HEK293T (cell line): ENCODE measurements at regions not wholly inside any gene's neighbourhood (a gene's known extent, or its start where the extent isn't known, plus 50 kb on each side); places are given as distances from the start of the nearest gene placed in this dataset.

Experiments used
- ARNT ChIP-seq: fragments of 450-650 bp; IDR thresholded peaks from 2 replicates; pipeline ENCODE4 v1.6.1; 2017; ENCODE audit warnings: mild to moderate bottlenecking
- BHLHE40 ChIP-seq: fragments of 450-650 bp; IDR thresholded peaks from 2 replicates; pipeline ENCODE4 v1.6.1; 2016; ENCODE audit warnings: mild to moderate bottlenecking, moderate library complexity, borderline replicate concordance
- CTBP1 ChIP-seq: fragments of 450-650 bp; IDR thresholded peaks from 2 replicates; pipeline ENCODE4 v1.6.1; 2016; ENCODE audit warnings: borderline replicate concordance
- ELF4 ChIP-seq: fragments of 450-650 bp; IDR thresholded peaks from 2 replicates; pipeline ENCODE4 v1.6.1; 2017; ENCODE audit warnings: antibody characterized with exemption
- FOXA1 ChIP-seq: fragments of 450-650 bp; IDR thresholded peaks from 2 replicates; pipeline ENCODE4 v1.6.1; 2016; ENCODE audit warnings: mild to moderate bottlenecking
- FOXK2 ChIP-seq: fragments of 450-650 bp; IDR thresholded peaks from 2 replicates; pipeline ENCODE4 v1.6.1; 2016; ENCODE audit warnings: mild to moderate bottlenecking
- FOXM1 ChIP-seq: fragments of 450-650 bp; IDR thresholded peaks from 2 replicates; pipeline ENCODE4 v1.6.1; 2017; ENCODE audit warnings: mild to moderate bottlenecking, borderline replicate concordance
- L3MBTL2 ChIP-seq: fragments of 450-650 bp; conservative IDR thresholded peaks from 2 replicates; pipeline ENCODE4 v1.6.1; 2016; ENCODE audit warnings: mild to moderate bottlenecking
- LEF1 ChIP-seq: fragments of 450-650 bp; IDR thresholded peaks from 2 replicates; pipeline ENCODE4 v1.6.1; 2017; ENCODE audit warnings: mild to moderate bottlenecking, borderline replicate concordance
- SP1 ChIP-seq: fragments of 450-650 bp; IDR thresholded peaks from 2 replicates; pipeline ENCODE4 v1.6.1; 2017
- SUZ12 ChIP-seq: fragments of 450-650 bp; IDR thresholded peaks from 2 replicates; pipeline ENCODE4 v1.6.1; 2016; ENCODE audit warnings: mild to moderate bottlenecking
- TARDBP ChIP-seq: fragments of 450-650 bp; IDR thresholded peaks from 2 replicates; pipeline ENCODE4 v1.6.1; 2016
- ZNF384 ChIP-seq: fragments of 450-650 bp; IDR thresholded peaks from 2 replicates; pipeline ENCODE4 v1.6.1; 2016

DNA sequence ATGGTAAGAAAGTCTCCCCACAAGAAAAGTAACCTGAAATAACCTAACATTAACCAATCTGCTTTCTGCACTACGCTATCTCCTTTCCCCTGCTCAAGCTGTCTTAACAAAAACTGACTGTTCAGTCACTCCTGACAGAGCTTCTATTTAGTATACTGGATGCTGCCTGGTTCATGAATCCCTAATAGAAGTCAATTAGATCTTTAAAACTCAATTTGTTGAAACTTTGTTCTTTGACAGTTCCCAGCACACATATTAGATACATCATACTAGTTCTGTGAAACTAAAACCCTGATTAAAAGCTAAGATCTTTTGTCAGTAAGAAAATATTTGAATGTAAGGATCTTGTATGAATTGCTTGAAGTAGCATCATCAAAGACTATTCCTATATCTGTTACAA is 287.4 kb downstream of the RBM43 start:
- TF ChIP-seq SP1 (no peak), FOXK2 (no peak), CTBP1 (no peak), FOXM1 (no peak), TARDBP (no peak), L3MBTL2 (no peak), BHLHE40 (no peak), ZNF384 (no peak), FOXA1 (no peak), ELF4 (no peak), SUZ12 (no peak), LEF1 (no peak), ARNT (no peak)
